Fibroblast of lung (primary cell): ENCODE measurements at regions not wholly inside any gene's neighbourhood (a gene's known extent, or its start where the extent isn't known, plus 50 kb on each side); places are given as distances from the start of the nearest gene placed in this dataset.

Experiments
- EZH2 ChIP-seq: IDR thresholded peaks from 2 replicates; pipeline ENCODE4 v1.5.1; 2012; ENCODE audit warnings: low read length, control low read depth, mild to moderate bottlenecking; ENCODE audit errors: missing control alignments
- TF ChIP-seq, protein P1 (sequence below), 2 donors: IDR thresholded peaks in 1 of 2; conservative IDR thresholded peaks in 1 of 2; 1 replicate in 1 of 2; 2 replicates in 1 of 2; pipeline ENCODE4 v1.5.1; 2011 to 2012; ENCODE audit warnings: low read length in 2 of 2, control low read depth in 1 of 2, inconsistent platforms in 1 of 2, low read depth in 1 of 2, mild to moderate bottlenecking in 1 of 2

DNA sequence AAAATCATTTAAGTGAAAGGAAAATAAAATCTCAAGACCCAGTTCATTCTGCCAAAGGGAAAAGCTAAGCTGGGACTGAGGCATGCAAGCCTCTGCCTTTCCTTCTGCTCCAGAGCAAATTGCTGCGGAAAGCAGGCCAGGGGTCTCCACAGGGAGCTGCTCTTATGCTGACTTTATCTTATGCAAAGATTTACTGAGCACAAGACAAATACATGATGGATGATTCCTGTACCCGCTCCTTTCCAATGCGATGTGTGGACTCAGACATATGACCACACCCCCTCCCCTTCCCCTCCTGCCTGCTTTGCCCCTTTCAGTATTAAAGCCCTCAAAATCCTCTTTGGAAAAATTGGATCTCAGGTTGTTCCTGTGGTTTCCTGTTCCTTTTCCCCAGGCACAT, 74.2 kb upstream of the INSIG1 start:
- TF ChIP-seq, protein P1, sequence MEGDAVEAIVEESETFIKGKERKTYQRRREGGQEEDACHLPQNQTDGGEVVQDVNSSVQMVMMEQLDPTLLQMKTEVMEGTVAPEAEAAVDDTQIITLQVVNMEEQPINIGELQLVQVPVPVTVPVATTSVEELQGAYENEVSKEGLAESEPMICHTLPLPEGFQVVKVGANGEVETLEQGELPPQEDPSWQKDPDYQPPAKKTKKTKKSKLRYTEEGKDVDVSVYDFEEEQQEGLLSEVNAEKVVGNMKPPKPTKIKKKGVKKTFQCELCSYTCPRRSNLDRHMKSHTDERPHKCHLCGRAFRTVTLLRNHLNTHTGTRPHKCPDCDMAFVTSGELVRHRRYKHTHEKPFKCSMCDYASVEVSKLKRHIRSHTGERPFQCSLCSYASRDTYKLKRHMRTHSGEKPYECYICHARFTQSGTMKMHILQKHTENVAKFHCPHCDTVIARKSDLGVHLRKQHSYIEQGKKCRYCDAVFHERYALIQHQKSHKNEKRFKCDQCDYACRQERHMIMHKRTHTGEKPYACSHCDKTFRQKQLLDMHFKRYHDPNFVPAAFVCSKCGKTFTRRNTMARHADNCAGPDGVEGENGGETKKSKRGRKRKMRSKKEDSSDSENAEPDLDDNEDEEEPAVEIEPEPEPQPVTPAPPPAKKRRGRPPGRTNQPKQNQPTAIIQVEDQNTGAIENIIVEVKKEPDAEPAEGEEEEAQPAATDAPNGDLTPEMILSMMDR (conservative IDR thresholded peaks at IDR 0.05 in 1 of 2, IDR thresholded peaks at IDR 0.05 in 1 of 2; ENCODE audit: low read depth in 1 of 2, low read length in 2 of 2) = no peak
- no peak for TF ChIP-seq EZH2
